HAP-1 (cell line): ENCODE measurements at regions not wholly inside any gene's neighbourhood (a gene's known extent, or its start where the extent isn't known, plus 50 kb on each side); places are given as distances from the start of the nearest gene placed in this dataset.
"Not testable (repeated sequence)": the region's sequence is repeated elsewhere in the genome, so short reads cannot be mapped to it uniquely, and the experiment has no call there.

Experiments used
- DNase-seq, 2 experiments: peaks; one replicate each; pipeline ENCODE4 v3.0.0-alpha.2; 2016 to 2020; ENCODE audit warnings: low spot score in 2 of 2
- H3K27me3 ChIP-seq: fragments of 250-450 bp; sonication (Bioruptor Pico); 2 replicates; pipeline ENCODE4 v1.5.1; 2020; ENCODE audit warnings: low read depth, mild to moderate bottlenecking, moderate library complexity
- H3K36me3 ChIP-seq: fragments of 250-450 bp; sonication (Bioruptor Pico); replicated peaks from 2 replicates; pipeline ENCODE4 v1.5.1; 2020; ENCODE audit warnings: mild to moderate bottlenecking
- H3K4me1 ChIP-seq: fragments of 250-450 bp; sonication (Bioruptor Pico); 2 replicates; pipeline ENCODE4 v1.5.1; 2020; ENCODE audit warnings: mild to moderate bottlenecking
- H3K4me3 ChIP-seq: fragments of 250-450 bp; sonication (Bioruptor Pico); 2 replicates; pipeline ENCODE4 v1.5.1; 2020; ENCODE audit warnings: mild to moderate bottlenecking, moderate library complexity
- H3K9me3 ChIP-seq: fragments of 250-450 bp; sonication (Bioruptor Pico); 2 replicates; pipeline ENCODE4 v1.5.1; 2020; ENCODE audit warnings: mild to moderate bottlenecking, moderate library complexity
- in situ Hi-C: fragments of 300-500 bp; cut with MboI; formaldehyde crosslinking; loops from 3 replicates; pipeline ENCODE4 v1.14.3; 2020; ENCODE audit warnings: low sequenced_read_pairs, inconsistent platforms, mixed read lengths

DNA sequence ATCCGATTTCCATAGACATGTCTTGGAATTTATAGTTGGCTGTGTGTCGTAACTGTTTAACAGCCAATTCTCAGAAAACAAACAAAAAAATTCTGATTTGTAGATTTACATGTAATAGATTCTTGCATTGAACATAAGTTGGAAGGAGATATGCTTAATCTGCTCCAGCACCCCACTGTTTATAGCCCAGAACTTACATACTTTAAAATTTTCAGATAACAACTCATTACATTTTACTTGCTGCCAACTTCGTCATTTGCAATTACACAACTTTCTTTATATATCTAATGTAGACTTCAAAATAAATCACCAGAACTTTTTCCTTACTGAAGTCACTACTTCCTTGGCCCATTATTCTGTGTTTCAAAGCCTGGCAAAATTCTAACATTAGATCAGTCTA lies 472.3 kb upstream of the EYS start:
- no peaks in the 10 kb centered on the region; the same call in 1 of the 2 replicates for H3K4me1 ChIP-seq
- no peaks in the 10 kb centered on the region for H3K36me3 ChIP-seq
- no peak for DNase-seq
- no peaks in the 10 kb centered on the region for H3K27me3 ChIP-seq
- in situ Hi-C loops = no loop called here
- no peaks in the 10 kb centered on the region for H3K9me3 ChIP-seq
- H3K4me3 ChIP-seq = no peak overlapping the region

GRCh38 chr6:66173587-66173986 lies 466.6 kb upstream of the EYS start:
- H3K4me1 ChIP-seq = no peaks in the 10 kb centered on the region
- H3K9me3 ChIP-seq = no peaks in the 10 kb centered on the region
- no peak for DNase-seq
- in situ Hi-C loops = no loop called here
- H3K36me3 ChIP-seq = no peaks in the 10 kb centered on the region
- H3K4me3 ChIP-seq = no peak overlapping the region
- H3K27me3 ChIP-seq = no peaks in the 10 kb centered on the region

DNA sequence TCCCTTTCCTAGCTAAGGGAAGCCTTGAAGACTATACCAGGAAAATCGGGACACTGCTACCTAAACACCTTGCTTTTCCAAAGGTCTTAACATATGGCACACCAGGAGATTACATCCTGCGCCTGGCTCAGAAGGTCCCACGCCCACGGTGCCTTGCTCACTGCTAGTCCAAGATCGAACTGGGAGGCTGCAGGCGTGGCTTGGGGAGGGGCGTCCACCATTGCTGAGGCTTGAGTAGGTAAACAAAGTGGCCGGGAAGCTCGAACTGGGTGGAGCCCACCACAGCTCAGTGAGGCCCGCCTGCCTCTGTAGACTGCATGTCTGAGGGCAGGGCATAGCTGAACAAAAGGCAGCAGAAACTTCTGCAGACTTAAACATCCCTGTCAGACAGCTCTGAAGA lies 459.7 kb upstream of the EYS start:
- H3K4me1 ChIP-seq, H3K4me3 ChIP-seq, H3K27me3 ChIP-seq, H3K9me3 ChIP-seq, DNase-seq, in situ Hi-C loops, H3K36me3 ChIP-seq: not testable (repeated sequence)

DNA sequence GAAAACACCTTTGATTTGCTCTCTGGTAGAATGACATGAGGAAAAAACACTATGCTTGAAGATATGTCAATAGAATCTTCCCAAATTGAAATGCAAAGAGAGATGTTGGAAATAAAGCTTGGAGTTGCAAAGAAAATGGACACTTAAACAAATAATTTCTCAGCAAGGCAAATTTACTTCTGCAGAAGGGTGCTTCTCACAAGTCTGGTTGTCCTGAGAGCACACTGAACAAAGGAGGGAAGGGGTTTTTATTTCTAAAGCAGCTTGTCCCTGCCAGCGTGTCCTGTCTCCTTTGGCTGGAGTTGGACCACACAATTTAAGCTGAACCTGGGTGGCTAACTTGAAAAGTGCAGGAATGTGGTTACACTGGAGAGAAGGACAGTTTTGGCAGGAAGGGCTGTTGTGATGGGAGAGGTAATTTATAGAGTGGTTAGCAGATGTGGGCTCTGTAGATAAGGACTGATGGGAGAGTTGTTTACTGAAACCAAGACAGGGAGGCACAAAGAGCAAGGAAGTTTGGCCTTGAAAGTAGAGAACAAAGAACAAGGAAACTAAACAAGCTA lies 454.6 kb upstream of the EYS start:
- H3K4me1 ChIP-seq = no peaks in the 10 kb centered on the region
- H3K9me3 ChIP-seq = no peaks in the 10 kb centered on the region
- DNase-seq = no peak
- no peaks in the 10 kb centered on the region for H3K27me3 ChIP-seq
- in situ Hi-C loops = no loop called here
- no peaks in the 10 kb centered on the region for H3K36me3 ChIP-seq
- H3K4me3 ChIP-seq = no peak overlapping the region

- Histone ChIP-seq H3K9me3 (no peaks in the 10 kb centered on the region), H3K36me3 (no peaks in the 10 kb centered on the region), H3K27me3 (no peaks in the 10 kb centered on the region), H3K4me1 (no peaks in the 10 kb centered on the region), H3K4me3 (no peak overlapping the region)
- in situ Hi-C loops = no loop called here
- no peak for DNase-seq
These were observed 452.9 kb upstream of the EYS start for GRCh38 chr6:66159937-66160336.

- no peaks in the 10 kb centered on the region for H3K36me3 ChIP-seq
- H3K9me3 ChIP-seq = no peaks in the 10 kb centered on the region
- in situ Hi-C loops = no loop called here
- no peak for DNase-seq
- H3K27me3 ChIP-seq = no peaks in the 10 kb centered on the region
- H3K4me1 ChIP-seq = no peaks in the 10 kb centered on the region
- H3K4me3 ChIP-seq = no peak overlapping the region
These were observed 446.2 kb upstream of the EYS start for GRCh38 chr6:66153247-66153646.

- Histone ChIP-seq H3K4me3 (no peak overlapping the region), H3K4me1 (no peaks in the 10 kb centered on the region), H3K9me3 (no peaks in the 10 kb centered on the region), H3K27me3 (no peaks in the 10 kb centered on the region), H3K36me3 (no peaks in the 10 kb centered on the region)
- no peak for DNase-seq
- in situ Hi-C loops = no loop called here
These were observed 442.1 kb upstream of the EYS start for GRCh38 chr6:66149132-66149531.

GRCh38 chr6:66145867-66146266 lies 438.8 kb upstream of the EYS start:
- H3K36me3 ChIP-seq = no peaks in the 10 kb centered on the region
- no peaks in the 10 kb centered on the region for H3K9me3 ChIP-seq
- in situ Hi-C loops = no loop called here
- no peak overlapping the region for H3K4me3 ChIP-seq
- H3K27me3 ChIP-seq = no peaks in the 10 kb centered on the region
- no peaks in the 10 kb centered on the region for H3K4me1 ChIP-seq
- DNase-seq = no peak

DNA sequence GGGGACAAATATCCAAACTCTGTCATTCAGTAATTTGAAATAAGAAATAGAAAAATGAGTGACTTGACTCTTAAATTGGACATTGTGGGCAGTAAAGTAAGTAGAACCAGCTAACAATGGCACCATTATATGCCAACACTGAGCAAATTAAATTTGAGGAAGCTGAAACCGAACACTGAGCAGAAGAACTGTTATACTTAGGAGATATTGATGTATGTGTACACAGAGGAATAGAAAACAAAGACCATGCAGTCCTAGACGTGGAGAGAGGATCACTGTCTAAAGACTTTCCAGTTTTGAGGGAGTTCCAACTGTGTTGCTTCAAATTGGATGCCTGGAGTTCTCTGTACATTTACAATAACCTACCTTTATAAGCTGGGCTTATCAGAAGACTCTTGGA lies 427.0 kb upstream of the EYS start:
- Histone ChIP-seq H3K4me1 (no peaks in the 10 kb centered on the region), H3K27me3 (no peaks in the 10 kb centered on the region), H3K4me3 (no peak overlapping the region), H3K9me3 (no peaks in the 10 kb centered on the region), H3K36me3 (no peaks in the 10 kb centered on the region)
- in situ Hi-C loops = no loop called here
- DNase-seq = no peak

DNA sequence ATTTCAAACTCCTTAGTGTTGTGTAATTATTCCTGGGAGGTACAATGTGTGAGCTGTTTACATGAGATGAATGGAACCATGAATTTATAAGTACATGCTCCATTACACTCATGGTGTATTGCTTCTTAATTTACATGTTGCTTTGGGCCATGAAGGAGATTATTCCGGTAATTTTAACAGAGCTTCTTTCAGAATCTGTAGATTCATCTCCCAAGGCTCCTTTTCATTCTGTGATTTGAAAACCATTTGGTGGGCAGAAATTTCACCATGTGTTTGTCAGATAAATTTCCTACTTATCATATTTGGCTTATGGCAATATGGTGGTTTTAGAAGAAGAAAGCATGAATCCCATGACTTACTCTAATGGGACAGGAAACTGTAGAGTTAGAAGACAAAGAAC lies 421.6 kb upstream of the EYS start:
- in situ Hi-C loops = no loop called here
- Histone ChIP-seq H3K4me3 (no peak overlapping the region), H3K27me3 (no peaks in the 10 kb centered on the region), H3K9me3 (no peaks in the 10 kb centered on the region), H3K4me1 (no peaks in the 10 kb centered on the region), H3K36me3 (no peaks in the 10 kb centered on the region)
- no peak for DNase-seq

GRCh38 chr6:66128243-66128642 lies 421.2 kb upstream of the EYS start:
- no peaks in the 10 kb centered on the region for H3K36me3 ChIP-seq
- no peaks in the 10 kb centered on the region for H3K27me3 ChIP-seq
- no peaks in the 10 kb centered on the region for H3K9me3 ChIP-seq
- in situ Hi-C loops = no loop called here
- H3K4me3 ChIP-seq = no peak overlapping the region
- no peaks in the 10 kb centered on the region for H3K4me1 ChIP-seq
- DNase-seq = no peak

DNA sequence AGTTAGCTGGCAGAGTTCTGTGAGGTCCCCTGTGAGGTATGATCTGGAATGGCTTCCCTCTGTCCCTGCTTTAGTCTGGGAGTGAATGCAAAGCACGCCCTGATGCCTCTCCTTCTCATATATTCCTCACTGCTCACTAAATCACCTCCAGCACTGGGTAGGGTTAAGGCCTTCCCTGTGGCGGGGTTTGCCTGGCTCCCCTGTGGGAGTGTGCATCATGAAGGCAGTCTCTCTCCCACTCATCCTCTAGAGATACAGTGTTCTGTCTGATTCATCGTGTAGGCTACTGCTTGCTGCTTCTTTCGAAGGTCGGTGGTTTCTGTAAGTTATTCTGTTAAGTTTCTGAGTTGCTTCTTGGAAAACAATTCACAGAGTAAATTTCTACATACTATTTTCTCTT lies 420.0 kb upstream of the EYS start:
- H3K27me3 ChIP-seq = no peaks in the 10 kb centered on the region
- no peaks in the 10 kb centered on the region for H3K9me3 ChIP-seq
- DNase-seq = no peak
- in situ Hi-C loops = no loop called here
- H3K36me3 ChIP-seq = no peaks in the 10 kb centered on the region
- no peaks in the 10 kb centered on the region for H3K4me1 ChIP-seq
- H3K4me3 ChIP-seq = no peak overlapping the region

DNA sequence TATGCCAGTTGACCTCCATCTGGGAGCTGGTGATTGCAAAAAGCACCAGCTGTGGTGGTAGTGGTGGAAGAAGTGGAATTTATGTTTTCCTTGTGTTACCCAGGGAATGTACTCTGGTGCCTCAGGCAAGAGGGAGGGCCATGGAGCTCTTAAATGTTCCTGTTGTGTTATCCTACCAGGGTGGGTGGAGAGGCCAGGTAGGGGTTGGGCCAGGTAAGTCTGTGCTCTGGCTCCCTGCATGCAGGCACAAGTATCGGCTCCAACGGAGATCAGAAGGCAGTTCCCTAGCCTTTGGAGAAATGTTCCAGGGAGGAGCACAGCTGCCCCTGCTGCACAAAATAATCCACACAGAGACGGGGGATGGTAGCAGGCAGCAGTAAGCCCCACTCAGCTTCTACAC lies 419.3 kb upstream of the EYS start:
- no peak for DNase-seq
- Histone ChIP-seq H3K36me3 (no peaks in the 10 kb centered on the region), H3K4me1 (no peaks in the 10 kb centered on the region), H3K9me3 (no peaks in the 10 kb centered on the region), H3K27me3 (no peaks in the 10 kb centered on the region), H3K4me3 (no peak overlapping the region)
- in situ Hi-C loops = no loop called here

DNA sequence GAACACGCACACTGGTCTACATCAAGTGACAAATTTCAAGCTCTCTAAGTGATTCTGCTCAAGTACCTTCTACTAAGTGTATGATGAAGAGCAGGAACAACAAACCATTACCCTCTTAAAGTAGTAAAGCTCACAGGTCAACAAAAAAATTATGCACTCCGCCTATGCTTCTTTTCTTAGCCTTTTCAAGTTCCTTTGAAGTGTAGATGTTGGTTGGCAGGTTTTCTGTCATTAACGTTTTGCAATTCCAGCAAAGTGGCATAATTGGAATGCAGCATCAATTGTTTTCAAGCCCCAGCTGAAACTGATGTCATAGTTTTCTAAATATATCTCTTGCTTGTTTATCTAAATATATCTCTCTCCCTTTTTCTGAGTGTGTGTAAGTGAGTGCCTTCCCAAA lies 396.9 kb upstream of the EYS start:
- in situ Hi-C loops = no loop called here
- Histone ChIP-seq H3K4me3 (no peak overlapping the region), H3K4me1 (no peaks in the 10 kb centered on the region), H3K27me3 (no peaks in the 10 kb centered on the region), H3K9me3 (no peaks in the 10 kb centered on the region), H3K36me3 (no peaks in the 10 kb centered on the region)
- DNase-seq = no peak

DNA sequence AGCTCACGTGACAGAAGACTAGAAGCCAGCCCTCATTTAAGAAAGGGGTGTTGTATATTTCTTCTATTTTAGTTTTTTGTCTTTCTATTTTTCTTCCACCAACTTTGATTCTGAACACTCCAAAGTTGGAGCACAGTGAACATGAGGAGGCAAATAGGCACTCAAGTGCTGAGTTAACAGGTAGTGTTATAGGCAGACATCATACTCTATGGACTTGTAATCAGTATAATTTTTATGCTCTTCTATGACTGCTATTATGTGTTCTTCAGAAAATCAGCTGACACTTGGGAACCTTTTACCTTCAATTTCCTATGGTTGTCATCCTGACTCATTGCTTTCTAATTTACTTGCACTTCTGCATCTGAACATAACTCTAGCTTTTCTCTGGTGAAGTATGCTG lies 396.3 kb upstream of the EYS start:
- H3K9me3 ChIP-seq = no peaks in the 10 kb centered on the region
- no peaks in the 10 kb centered on the region for H3K4me1 ChIP-seq
- in situ Hi-C loops = no loop called here
- H3K4me3 ChIP-seq = no peak overlapping the region
- no peak for DNase-seq
- no peaks in the 10 kb centered on the region for H3K27me3 ChIP-seq
- H3K36me3 ChIP-seq = no peaks in the 10 kb centered on the region
